T-helper 1 cell (primary cell): ENCODE measurements at regions not wholly inside any gene's neighbourhood (a gene's known extent, or its start where the extent isn't known, plus 50 kb on each side); places are given as distances from the start of the nearest gene placed in this dataset.

ENCODE experiments used
- DNase-seq, 5 donors: peaks; one replicate each; pipeline ENCODE4 v3.0.0-alpha.2; 2012 to 2020

DNA sequence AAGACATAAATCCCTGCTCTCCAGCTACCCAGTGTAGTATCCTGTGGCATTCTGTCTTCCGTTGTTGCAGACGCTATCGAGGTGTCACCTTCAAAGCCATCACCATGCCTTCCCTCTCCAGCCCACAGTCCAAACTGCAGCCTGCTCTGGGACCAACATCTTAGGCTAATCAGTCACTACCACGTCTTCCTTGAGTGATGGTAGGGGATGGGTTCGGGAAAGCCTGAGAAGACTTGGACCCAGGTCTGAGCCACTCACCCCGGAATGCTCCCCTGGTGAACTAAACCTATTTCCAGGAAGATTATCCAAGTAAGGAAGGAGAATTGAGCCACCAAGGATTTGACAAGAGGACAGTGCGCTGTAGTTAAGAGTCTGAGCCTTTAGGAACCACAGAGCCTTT lies 52.9 kb upstream of the IRX1 start:
- DNase-seq, result no peak

DNA sequence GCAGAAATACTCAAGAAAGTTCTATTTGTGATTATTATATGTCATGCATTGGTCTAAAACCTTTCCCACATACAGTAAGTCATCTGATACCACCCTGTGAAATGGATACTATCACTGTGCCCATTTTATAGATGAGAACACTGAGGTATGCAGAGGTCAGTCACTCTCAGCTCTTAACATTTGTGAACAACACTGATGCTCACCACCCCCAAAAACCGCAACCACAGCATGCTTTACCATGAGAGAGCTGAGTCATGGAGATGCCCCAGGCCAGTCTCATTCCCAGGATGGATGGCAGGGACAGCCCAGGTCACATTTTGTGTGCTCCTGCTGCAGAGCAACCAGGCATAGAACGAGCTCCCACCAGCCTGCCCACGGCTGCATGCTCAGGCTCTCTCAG lies 53.5 kb upstream of the IRX1 start:
- no peak for DNase-seq

DNA sequence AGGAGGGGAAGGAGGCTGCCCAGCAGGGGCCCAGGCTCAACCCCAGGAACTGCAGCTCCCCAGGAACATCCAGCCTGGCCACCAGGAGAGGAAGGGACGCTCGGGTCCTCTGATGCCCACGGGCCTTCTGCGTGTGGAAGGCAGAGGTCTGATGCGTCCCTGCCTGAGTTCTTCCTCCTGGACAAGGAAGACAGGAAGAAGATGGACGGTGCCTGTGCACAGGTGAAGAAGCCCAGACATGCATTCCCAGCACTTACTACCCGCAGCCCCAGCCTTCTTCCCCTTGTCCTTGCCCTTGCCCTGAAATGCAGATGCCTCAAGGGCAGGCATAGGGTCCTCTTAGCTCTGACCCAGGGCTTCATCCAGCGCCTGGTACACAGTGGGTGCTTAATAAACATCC lies 56.7 kb upstream of the IRX1 start:
- no peak for DNase-seq

DNA sequence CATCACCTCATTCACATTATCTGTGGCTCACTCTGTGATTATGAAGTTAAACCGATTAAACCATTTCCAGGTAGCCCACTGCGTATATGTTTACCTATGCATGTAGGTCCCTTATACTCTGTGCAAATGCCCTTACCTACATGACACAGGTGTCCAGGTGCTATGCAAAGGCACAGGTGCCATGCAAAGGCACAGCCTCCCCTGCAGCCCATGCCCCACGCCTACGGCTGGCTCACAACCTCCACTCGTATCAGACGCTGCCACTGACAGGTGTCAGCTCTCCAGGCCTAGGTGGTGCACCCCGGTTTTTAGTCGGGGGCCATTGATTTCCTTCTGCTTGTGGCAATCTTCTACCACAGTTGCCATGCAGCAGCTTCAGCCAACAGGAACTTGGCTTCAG lies 57.7 kb upstream of the IRX1 start:
- DNase-seq, result no peak

DNA sequence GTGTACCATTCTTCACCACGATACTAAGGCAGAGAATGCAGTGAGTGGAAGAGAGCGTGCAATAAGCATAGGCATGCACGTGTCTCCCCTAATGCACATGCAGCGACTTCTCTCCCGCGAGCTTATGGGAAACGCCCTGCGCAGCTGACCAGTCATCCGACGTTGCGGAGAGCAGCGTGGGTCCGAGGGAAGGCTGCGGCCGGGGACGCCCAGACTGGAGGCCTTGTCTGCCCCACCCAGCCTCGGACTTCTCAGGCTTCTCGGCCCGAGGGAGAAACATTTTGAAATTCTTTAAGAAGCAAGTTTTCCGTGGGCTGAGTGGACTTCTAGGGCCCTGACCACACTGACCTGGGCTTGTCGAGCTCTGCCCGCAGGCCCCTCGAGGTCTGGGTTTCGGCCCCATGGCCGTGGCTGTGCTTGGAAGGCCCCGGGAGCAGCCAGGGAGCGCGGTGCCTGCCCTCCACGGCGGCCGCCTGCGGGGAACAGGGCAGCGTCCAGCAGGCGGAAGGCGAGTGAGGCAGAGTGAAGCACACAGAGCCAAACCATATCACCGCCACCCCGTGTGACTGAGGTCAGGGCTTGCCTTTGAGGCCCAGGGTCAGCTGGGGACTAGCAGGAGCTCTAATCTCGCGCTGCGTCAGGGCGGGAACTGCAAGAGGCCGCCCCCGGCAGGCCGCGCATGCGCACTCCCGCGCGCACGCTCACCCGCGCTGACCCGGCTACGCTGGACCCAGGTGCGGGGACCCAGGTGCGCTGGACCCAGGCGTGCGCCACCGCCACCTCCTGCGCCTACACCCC lies 60.0 kb upstream of the IRX1 start:
- no peak for DNase-seq

DNA sequence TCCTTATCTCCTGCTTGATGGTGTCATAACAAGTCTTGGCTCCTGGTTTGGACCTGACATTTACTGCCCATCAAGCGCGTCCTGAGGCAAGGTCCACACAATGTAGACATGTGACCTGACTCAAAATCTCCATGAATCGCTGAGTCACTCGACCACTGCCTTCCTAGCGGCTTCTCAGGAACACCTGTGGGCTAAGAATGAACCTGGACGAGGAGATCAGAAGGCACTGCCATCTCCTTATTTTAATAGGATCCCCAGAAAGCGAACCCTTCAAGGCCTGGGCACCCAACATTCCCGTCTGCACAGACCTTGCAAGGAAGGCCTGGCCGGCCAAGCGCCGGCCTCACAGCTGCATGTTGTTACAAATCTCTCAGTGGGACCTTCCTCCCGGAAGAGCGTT lies 60.6 kb upstream of the IRX1 start:
- DNase-seq, result no peak

DNA sequence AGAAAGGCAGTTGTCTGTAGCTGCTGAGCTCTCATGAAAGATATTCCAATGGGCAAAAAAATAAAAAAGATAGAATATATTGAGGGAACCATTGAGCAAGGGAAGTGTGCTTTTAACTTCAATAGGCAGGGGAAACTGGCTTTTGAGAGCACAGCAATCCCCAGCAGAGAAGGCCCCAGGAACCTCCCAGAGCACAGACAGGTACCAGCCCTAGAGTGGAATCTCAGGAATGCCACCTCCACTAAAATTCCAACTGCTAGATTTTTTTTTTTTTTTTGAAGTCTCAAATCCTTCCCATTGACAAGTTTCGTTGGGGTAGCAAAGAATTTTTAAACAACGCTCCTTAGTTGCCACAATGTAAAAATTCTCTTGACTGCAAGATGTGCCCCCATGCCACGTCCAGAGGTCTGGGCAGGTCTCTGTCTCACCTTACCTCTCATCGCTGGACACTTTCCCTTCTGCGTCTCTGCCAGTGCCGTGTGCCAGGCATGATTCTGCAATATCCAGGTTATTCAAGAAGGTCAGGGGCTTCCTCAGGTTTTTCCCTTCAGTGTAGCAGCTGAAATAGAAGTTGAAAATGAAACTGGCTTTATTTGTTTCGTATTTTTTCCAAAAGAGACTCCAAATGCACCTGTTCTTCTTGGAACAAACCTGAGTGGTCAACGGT lies 64.2 kb upstream of the IRX1 start:
- DNase-seq, result no peak

DNA sequence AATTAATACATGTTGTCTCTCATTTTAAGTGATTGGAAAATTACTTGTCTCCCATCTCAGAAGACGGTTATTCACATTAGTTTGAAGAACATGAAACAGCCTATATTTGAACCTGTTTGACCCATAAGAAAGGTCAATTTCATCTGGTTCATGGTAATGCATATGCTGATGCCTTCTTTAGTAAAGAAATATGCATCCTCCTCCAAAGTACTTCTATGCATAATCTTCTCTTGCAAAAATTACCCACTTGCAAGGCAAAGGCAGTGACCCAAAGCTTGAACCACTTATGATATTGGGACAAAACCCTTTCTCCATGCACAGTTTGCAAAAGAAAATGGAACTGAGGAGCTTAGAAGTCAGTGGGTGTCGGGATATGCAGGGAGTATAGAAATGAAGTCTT lies 65.4 kb upstream of the IRX1 start:
- no peak for DNase-seq

DNA sequence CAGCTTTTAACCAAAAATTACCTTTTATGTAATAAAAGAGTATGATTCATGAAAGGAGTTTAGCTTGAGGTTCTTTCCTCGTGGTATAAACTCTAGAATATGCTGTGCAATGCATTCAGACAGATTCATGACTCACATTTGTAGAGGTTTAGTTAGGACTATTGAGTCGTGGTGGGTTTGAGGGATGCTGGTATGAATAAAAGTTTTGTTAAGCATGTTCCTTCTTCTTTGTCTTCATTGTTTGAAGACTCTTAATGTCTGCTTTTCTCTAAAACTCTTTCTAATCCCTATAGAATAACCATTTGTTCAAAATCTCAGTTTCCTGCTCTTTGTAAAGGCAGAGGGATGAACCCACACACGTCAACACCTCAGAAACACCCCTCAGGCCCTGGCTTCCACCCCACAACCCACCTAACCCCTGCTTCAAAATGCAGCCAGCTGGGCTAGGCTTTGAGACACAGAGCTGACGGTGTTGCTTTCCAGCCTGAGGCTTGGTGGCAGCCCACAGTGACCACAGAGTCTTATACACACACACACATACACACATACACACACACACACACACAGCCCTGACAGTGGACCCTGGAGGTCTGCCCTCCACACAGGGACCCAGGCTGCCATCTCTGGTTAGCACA lies 69.0 kb upstream of the IRX1 start:
- DNase-seq, result no peak

DNA sequence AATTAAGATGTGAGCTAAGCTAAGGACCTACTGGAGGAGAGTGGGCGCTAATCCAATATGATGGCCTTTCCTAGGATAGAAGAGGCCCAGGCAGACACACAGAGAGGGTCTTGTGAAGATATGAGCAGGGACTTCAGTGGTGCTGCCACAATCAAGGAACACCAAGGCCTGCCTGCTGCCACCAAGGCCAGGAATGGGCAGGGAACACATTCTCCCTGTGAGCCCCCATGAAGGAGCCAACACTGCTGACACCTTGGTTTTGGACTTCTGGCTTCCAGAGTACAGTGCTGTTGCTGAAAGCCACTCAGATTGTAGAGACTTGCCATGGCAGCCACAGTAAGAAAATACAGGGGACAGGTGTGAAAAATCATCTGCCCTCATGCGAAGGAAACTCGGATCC lies 73.1 kb upstream of the IRX1 start:
- no peak for DNase-seq

DNA sequence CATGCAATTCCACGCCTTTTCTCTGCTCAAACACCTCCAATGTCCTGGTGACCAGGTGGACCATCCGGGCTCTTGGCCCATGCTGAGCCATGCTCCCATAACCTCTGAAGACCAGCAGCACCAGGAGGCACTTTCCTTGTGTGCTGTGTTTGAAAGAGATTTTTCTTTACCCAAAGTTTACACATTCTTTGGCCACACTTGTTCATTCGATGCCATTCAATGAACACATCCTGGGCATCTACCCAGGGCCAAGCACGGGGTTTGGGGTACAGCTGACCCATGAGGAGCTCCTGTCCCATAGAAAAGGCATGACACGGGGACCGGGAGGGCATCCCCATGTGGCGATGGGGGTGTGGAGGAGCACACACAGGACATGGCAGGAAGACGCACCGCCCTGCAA lies 77.1 kb upstream of the IRX1 start:
- DNase-seq, result no peak

DNA sequence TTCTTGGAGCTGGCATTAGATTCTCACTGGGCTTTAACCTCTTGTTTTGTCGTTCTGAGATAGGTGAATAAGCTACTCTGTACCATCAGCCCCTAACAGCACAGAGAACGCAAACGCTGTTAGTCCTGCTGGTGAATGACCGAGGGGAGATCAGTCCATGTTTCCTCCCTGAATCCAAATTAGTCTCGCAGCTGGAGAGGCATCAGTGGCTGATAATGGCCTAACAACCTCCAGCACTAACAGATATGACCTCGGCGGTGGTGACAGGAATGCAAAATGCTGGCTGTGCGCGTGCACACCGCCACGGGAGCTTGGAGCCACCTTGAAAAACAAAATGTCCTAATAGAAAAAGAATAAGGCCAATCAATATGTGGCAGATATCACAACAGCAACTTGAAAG lies 77.6 kb upstream of the IRX1 start:
- no peak for DNase-seq

DNA sequence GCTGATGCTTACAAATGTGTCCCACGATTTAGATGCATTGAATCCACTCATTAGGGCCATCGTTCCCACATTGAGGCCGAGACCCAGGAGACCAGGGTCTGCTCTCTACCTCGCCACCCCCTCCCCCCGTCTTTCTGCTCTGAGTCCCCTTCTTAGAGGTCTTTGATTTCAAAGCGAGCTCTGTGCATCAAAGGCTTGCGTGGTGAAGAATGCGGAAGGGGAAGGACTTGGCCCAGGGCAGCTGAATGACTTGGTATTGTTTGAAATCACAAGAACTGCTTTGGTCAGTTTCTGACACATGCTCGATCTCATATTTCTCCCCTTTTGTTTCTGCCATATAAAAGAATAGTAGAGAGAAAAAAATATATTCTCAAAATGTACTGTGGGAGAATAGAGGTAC lies 78.3 kb upstream of the IRX1 start:
- DNase-seq, result no peak

DNA sequence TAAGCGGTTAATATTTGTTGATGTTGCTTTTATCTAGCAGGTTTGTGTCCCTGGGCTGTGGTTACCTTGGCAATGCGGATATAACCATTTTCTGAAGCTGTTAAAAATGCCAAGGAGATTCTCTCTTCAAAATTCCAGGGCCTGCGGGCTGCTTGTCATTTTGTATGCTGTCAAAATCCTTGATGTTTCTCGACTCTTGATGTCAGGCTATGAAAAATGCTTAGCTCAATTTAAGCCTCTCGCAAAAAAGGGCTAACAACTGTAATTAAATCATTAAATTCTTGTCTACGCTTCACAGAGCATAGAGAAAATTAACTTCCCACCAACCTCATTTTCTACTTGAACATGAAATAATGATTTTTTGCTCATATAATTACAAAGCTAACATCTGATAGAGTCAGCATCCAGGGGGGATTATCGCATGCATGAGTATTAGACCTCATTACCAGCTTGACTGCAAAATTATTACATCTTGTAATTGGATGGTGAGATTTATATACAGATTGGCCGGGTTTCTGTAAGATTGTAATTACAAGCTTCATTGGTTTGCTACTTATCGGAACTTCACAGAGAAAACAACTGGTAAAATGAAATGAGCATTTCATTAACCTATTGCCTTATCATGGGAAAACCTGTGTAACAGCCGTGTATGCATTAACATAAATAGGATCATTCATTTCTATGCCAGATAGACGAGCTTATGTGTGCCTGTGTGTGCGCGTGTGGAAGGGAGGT lies 83.1 kb upstream of the IRX1 start:
- no peak for DNase-seq

DNA sequence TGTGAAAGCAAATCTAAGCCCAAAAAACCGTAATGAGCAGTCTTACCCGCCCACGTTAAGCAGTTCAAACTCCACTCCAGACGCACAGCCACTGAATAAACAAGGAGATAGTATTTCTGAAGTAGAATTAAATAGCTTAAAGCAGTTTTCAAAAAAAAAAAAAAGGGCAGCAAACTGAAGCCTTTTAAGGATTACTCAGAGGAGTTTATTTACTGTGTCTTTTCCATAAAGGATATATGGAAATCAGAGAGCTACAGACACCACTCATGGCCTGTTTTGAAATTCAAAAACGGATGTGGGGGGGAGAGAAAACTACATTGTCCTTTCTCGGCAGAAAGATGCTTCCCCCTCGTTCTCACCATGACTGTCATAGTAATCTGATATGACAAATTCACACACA lies 83.7 kb upstream of the IRX1 start:
- DNase-seq, result no peak

DNA sequence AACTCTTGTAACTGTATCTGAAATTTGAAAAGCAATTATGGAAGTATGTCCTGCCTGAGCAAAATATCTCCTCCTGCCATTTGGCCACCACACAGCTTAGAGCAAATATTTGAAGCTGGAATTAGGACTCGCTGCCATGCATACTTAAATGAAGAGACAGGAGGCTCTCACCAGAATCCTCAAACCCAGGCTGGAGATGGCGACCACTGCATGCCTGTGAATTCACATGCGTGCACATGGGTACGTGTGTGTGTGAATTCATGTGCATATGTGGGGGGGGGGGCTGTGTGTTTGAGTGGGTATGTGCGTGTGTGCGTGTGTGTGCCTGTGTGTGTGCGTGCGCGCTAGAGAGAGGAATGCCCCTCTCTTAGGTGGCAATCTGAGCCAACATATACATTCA lies 84.1 kb upstream of the IRX1 start:
- DNase-seq, result no peak

DNA sequence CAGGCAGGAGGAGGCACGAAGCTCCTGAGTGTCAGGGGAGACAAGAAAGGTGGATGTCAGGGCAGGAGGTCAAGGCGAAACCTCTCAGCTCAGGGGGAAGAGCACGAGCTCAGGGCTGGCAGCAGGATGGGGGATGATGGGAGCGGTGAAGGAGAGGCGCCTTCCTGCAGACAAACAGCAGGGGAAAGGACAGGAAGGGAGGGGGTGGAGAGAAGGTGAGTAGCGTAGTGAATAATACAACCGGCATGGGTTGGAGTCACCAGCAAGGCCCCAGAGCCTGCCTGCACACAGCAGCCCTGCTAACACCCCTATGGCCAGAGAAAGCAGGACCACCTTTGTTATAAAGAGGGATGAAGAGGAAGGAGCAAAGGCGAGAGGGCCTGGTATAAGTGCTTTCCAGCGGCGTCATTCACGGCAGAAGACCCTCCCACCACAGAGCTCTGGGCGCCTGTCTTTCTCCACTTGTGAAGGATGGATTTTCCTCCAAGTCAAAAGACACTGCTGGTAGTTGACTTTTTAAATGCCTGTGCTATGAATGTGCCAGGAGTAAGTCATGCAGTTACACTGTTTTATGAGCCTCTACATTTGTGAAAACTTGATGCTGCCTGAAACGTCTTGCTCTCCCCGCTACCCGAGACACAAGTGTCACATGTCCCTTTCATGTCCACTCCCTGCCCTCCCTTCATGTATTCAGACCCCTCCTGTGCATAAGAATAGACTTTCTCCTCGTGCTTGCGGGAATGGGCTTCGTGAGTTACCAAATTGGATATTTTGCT lies 84.8 kb upstream of the IRX1 start:
- DNase-seq, result no peak

DNA sequence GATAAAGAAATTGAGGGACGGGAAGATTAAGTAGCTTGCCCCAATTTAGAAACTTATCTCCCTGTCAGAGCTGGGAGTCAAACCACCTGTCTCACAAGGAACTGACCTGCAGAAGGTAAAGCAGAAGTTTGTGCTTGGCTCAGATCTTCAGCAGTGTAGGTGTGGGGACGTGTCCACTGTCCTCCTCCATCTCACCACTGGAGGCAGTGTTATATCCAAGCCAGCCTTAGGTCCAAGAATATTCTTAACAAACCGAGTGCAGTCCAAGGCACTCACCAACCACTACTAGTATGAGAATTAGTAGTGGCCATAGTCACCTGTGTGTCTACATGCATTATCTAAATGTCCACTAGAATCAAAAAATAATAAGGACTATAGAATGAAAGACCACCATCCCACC lies 86.3 kb upstream of the IRX1 start:
- DNase-seq, result no peak

DNA sequence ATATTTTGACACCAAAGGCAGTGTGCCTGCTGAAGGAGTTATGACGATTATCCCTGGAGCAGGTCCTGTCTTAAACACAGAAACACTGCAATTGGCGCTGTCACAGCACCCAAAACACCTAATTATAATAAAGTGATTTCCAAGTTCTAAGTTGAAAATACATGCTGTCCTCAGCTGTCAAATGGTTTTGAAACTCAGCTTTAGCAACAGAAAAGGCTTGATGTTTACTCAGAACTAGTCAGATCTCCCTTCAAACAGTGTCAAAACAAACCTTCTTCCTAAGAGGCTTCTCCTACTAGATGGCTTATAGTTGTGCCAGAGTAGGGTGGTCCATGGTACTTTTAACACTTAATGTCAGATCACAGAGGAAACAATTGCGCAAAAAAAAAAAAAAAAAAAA lies 87.2 kb upstream of the IRX1 start:
- DNase-seq, result no peak

DNA sequence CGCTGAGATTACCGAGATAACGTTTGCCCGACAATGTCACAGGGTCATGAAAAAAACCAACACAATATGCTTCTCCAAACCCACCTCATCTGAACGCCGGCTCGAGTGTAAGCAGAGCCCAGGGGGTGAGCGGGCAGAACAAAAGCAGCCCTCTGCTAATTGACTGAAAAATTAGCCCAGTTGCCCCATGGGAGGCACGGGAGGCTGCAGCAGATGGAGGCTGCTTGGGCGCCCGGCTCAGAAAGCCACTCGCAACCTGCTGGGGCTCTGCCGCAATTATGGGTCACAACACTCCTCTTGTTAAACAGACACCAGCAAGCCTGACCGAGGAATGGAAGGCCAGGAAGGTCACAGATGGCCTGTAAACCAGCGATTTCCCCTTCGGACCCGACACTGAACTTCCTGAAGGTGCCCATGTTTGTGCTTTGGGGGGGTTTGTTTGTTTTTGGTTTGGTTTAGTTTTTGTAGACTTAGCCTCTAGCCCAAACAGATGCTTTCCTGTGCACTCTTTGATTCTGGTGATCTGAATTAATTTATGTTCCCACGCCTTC lies 104.6 kb upstream of the IRX1 start:
- DNase-seq, result no peak

DNA sequence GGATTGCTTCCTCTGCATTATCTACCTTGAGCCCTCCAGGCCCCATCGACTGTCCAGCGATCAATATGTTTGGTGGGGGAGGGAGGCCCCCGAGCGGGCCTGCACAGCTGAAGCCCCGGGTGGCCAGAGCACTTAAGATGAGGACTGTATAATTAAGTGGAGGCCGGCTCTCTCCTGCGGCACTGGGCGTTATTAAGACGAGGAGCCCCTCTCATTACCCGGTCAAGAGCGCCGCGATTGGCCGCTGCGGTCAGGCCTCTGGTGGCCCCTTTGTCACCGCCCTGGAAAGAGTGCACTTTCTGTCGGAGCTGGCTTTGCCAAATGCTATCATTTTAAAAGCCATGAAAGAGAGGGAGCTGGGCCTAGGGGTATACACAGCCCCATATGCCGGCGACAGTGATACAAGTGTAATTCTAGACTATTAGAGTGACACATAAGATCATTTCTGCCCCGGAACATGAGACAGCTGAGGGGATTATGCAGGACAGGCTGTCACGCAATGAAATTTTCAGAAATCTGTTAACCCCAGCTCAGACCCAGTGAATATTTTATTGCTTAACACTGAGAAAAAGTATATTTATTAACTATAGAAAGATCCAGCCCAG lies 106.3 kb upstream of the IRX1 start:
- DNase-seq, result no peak

DNA sequence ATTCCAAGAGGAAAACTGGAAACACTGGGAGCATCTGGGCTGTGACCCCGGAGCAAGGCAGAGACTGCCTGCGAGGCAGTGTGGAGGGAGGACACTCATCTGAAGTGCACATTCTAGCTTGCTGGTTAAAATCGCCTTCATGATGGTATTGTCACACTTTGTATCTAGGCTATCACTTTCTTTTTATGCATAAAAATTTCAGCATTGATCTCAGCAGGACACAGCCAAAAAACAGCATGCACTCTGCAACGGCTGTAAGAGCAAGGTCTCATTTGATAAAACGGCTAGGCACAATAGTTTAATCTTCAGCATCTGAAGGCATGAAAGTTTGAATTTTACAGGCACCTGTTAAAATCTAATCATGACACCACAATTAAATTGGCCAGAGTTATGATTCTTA lies 110.8 kb upstream of the IRX1 start:
- DNase-seq, result no peak
